HUES6 (cell line): ENCODE measurements at regions not wholly inside any gene's neighbourhood (a gene's known extent, or its start where the extent isn't known, plus 50 kb on each side); places are given as distances from the start of the nearest gene placed in this dataset.

Source experiments
- H3K27ac ChIP-seq: 2 replicates; pipeline ENCODE4 v1.7.0; 2013; ENCODE audit warnings: low read depth, mild to moderate bottlenecking, low read length, inconsistent platforms
- H3K27me3 ChIP-seq: 2 replicates; pipeline ENCODE4 v1.6.1; 2013; ENCODE audit warnings: low read length; ENCODE audit not compliant: control insufficient read depth, insufficient read depth
- H3K36me3 ChIP-seq: 2 replicates; pipeline ENCODE4 v1.6.1; 2013; ENCODE audit warnings: low read length; ENCODE audit not compliant: control insufficient read depth, insufficient read depth
- H3K4me1 ChIP-seq: 2 replicates; pipeline ENCODE4 v1.6.1; 2013; ENCODE audit warnings: low read length; ENCODE audit not compliant: control insufficient read depth, insufficient read depth
- H3K4me3 ChIP-seq: 2 replicates; pipeline ENCODE4 v1.5.1; 2013; ENCODE audit warnings: low read depth, low read length
- H3K9ac ChIP-seq: one replicate; pipeline ENCODE4 v1.6.1; 2013; ENCODE audit warnings: mild to moderate bottlenecking, low read length
- H3K9me3 ChIP-seq: 2 replicates; pipeline ENCODE4 v1.6.1; 2013; ENCODE audit warnings: low read depth, low read length; ENCODE audit not compliant: control insufficient read depth, insufficient read depth

DNA sequence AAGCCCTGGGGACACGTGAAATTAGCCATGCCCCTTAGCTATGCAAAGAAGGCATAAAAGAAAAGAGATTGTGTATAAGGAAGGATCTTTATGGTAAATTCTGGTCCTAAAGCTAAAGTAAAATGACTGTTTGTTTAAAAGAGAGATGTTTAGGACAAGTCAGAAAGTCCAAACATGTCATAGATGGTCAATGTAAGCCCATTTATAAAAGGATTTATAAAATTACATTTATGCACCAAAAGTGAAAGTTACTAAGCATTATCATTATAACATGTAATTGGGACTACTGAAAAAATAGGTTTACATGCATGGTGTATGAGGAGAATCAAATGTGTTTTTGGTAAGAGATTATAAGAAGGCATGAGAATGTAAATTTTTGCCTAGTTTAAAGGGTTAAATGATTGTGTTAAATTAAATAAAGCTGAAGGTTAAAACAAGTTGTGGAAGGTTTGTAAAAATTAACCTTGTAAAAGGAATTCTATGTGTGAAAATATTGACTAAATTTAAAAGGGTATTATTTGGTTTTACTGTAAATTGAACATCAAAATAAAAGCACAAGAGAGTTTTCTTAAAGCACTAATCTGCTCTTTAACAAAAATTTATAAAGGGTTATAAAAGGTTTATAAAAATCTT is 50.4 kb upstream of the TSPAN8 start:
- no peak overlapping the region for H3K27ac ChIP-seq
- H3K4me1 ChIP-seq, result no peaks in the 10 kb centered on the region
- H3K9ac ChIP-seq, result no peak overlapping the region
- no peak overlapping the region for H3K4me3 ChIP-seq
- H3K36me3 ChIP-seq, result 0 out of 2 replicates have a peak, but pooled peaks cover 2% of the 10 kb centered on the region
- peaks cover 40% of the 10 kb centered on the region for H3K9me3 ChIP-seq
- H3K27me3 ChIP-seq, result no peaks in the 10 kb centered on the region
